ENCODE measurements at regions not wholly inside any gene's neighbourhood (a gene's known extent, or its start where the extent isn't known, plus 50 kb on each side); places are given as distances from the start of the nearest gene placed in this dataset.

DNA sequence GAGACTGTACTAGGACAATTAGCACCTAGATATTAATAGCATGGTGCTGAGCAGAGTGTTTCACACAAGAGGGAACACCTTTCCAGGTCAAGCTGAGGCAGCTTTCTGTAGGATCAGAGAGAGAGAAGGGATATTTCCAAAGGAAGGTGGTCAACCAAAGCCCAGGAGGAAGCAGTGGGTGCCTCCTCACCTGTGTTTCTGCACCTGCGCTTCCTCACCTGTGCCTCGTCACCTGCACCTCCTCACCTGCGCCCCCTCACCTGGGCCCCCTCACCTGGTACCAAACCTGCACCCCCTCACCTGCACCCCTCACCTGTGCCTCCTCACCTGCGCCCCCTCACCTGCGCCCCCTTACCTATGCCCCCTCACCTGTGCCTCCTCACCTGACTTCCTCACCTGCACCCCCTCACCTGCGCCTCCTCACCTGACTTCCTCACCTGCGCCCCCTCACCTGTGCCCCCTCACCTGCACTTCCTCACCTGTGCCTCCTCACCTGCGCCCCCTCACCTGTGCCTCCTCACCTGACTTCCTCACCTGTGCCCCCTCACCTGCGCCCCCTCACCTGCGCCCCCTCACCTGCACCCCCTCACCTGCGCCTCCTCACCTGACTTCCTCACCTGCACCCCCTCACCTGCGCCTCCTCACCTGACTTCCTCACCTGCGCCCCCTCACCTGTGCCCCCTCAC lies 67.9 kb downstream of the TTLL2 start:
- TF ChIP-seq POLR2A (IDR thresholded peaks at IDR 0.05) (no peak), POLR2AphosphoS5 (IDR thresholded peaks at IDR 0.05) (no peak)
- TF ChIP-seq, protein P1, sequence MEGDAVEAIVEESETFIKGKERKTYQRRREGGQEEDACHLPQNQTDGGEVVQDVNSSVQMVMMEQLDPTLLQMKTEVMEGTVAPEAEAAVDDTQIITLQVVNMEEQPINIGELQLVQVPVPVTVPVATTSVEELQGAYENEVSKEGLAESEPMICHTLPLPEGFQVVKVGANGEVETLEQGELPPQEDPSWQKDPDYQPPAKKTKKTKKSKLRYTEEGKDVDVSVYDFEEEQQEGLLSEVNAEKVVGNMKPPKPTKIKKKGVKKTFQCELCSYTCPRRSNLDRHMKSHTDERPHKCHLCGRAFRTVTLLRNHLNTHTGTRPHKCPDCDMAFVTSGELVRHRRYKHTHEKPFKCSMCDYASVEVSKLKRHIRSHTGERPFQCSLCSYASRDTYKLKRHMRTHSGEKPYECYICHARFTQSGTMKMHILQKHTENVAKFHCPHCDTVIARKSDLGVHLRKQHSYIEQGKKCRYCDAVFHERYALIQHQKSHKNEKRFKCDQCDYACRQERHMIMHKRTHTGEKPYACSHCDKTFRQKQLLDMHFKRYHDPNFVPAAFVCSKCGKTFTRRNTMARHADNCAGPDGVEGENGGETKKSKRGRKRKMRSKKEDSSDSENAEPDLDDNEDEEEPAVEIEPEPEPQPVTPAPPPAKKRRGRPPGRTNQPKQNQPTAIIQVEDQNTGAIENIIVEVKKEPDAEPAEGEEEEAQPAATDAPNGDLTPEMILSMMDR (IDR thresholded peaks at IDR 0.05), result no peak

All from suprapubic skin (tissue), 4 donors.